DND-41 (cell line): ENCODE measurements at regions not wholly inside any gene's neighbourhood (a gene's known extent, or its start where the extent isn't known, plus 50 kb on each side); places are given as distances from the start of the nearest gene placed in this dataset.

Experiments used
- ATAC-seq: fragments of 200-7000 bp; cut with Tn5 transposase; 3 replicates; pipeline ENCODE4 v1.9.1; 2021; ENCODE audit warnings: low read depth; ENCODE audit not compliant: insufficient read depth
- DNase-seq: peaks from one replicate; pipeline ENCODE4 v3.0.0-alpha.2; 2020
- H2AFZ ChIP-seq: 2 replicates; pipeline ENCODE4 v1.6.0; 2012; ENCODE audit warnings: low read depth, low read length
- H3K27ac ChIP-seq: 2 replicates; pipeline ENCODE4 v1.5.1; 2012; ENCODE audit warnings: low read length, inconsistent platforms
- H3K27me3 ChIP-seq: fragments of 200-600 bp; sonication (generic); 2 replicates; pipeline ENCODE4 v1.6.0; 2012; ENCODE audit warnings: low read length, mild to moderate bottlenecking, inconsistent platforms; ENCODE audit not compliant: insufficient read depth, poor library complexity
- H3K36me3 ChIP-seq: 2 replicates; pipeline ENCODE4 v1.5.1; 2012; ENCODE audit warnings: low read length, inconsistent platforms; ENCODE audit not compliant: insufficient read depth
- H3K4me1 ChIP-seq: 2 replicates; pipeline ENCODE4 v1.5.1; 2012; ENCODE audit warnings: mild to moderate bottlenecking, low read length; ENCODE audit not compliant: insufficient read depth
- H3K4me2 ChIP-seq: 2 replicates; pipeline ENCODE4 v1.6.0; 2012; ENCODE audit warnings: mild to moderate bottlenecking, moderate library complexity, low read length, inconsistent platforms; ENCODE audit not compliant: insufficient read depth
- H3K4me3 ChIP-seq, 2 experiments: fragments of 200-600 bp in 1 of 2; shearing (Covaris generic) in 1 of 2; 2 replicates each; pipeline ENCODE4 v1.5.1; 2012 to 2016; ENCODE audit warnings: inconsistent platforms in 2 of 2, low read length in 2 of 2, mild to moderate bottlenecking in 2 of 2, low read depth in 1 of 2, moderate library complexity in 1 of 2
- H3K79me2 ChIP-seq: 2 replicates; pipeline ENCODE4 v1.6.0; 2012; ENCODE audit warnings: low read length, inconsistent platforms; ENCODE audit not compliant: insufficient read depth
- H3K9ac ChIP-seq: 2 replicates; pipeline ENCODE4 v1.6.0; 2012; ENCODE audit warnings: low read depth, mild to moderate bottlenecking, inconsistent platforms, low read length, moderate library complexity
- H3K9me3 ChIP-seq: 2 replicates; pipeline ENCODE4 v1.5.1; 2012; ENCODE audit warnings: low read length, moderate library complexity, mild to moderate bottlenecking, inconsistent platforms; ENCODE audit not compliant: insufficient read depth, severe bottlenecking
- H4K20me1 ChIP-seq: 2 replicates; pipeline ENCODE4 v1.6.0; 2012; ENCODE audit warnings: low read length; ENCODE audit not compliant: insufficient read depth
- CTCF ChIP-seq: IDR thresholded peaks from 2 replicates; pipeline ENCODE4 v1.5.1; 2012; ENCODE audit warnings: borderline replicate concordance, low read length, moderate library complexity, mild to moderate bottlenecking; ENCODE audit not compliant: poor library complexity, severe bottlenecking; ENCODE audit errors: extremely low read depth
- EZH2 ChIP-seq: IDR thresholded peaks from 3 replicates; pipeline ENCODE4 v1.6.1; 2012; ENCODE audit warnings: borderline replicate concordance, low read depth, mild to moderate bottlenecking, moderate library complexity, low read length, inconsistent platforms; ENCODE audit not compliant: severe bottlenecking

- DNase-seq (no peak), ATAC-seq (no peak)
- H2AFZ ChIP-seq, result no peak overlapping the region
- H3K79me2 ChIP-seq, result no peaks in the 10 kb centered on the region
- H3K4me3 ChIP-seq, result no peak overlapping the region
- H3K9ac ChIP-seq, result no peak overlapping the region
- H3K27me3 ChIP-seq, result no peaks in the 10 kb centered on the region
- no peaks in the 10 kb centered on the region for H4K20me1 ChIP-seq
- H3K4me1 ChIP-seq, result peaks cover 8% of the 10 kb centered on the region
- H3K27ac ChIP-seq, result no peak overlapping the region
- H3K36me3 ChIP-seq, result no peaks in the 10 kb centered on the region
- no peaks in the 10 kb centered on the region for H3K9me3 ChIP-seq
- TF ChIP-seq CTCF, result no peak
- TF ChIP-seq EZH2, result no peak
- H3K4me2 ChIP-seq, result no peak overlapping the region
These were observed 171.4 kb downstream of the IRX5 start for GRCh38 chr16:55102077-55102476.

GRCh38 chr16:55102531-55102930 is 171.9 kb downstream of the IRX5 start:
- Histone ChIP-seq H3K27me3 (no peaks in the 10 kb centered on the region), H2AFZ (no peak overlapping the region), H3K4me2 (no peak overlapping the region), H3K79me2 (no peaks in the 10 kb centered on the region), H3K27ac (no peak overlapping the region), H3K4me3 (no peak overlapping the region), H3K36me3 (no peaks in the 10 kb centered on the region), H3K9ac (no peak overlapping the region), H3K9me3 (no peaks in the 10 kb centered on the region), H3K4me1 (peaks cover 8% of the 10 kb centered on the region), H4K20me1 (no peaks in the 10 kb centered on the region)
- no peak for DNase-seq
- no peak for ATAC-seq
- no peak for TF ChIP-seq CTCF
- no peak for TF ChIP-seq EZH2

GRCh38 chr16:55107851-55108250 is 177.2 kb downstream of the IRX5 start:
- no peak overlapping the region for H3K9ac ChIP-seq
- H3K4me2 ChIP-seq, result no peak overlapping the region
- H2AFZ ChIP-seq, result no peak overlapping the region
- DNase-seq (no peak), ATAC-seq (no peak)
- TF ChIP-seq CTCF (no peak), EZH2 (no peak)
- H3K79me2 ChIP-seq, result no peaks in the 10 kb centered on the region
- no peaks in the 10 kb centered on the region for H3K4me1 ChIP-seq
- no peaks in the 10 kb centered on the region for H3K27me3 ChIP-seq
- no peaks in the 10 kb centered on the region for H3K9me3 ChIP-seq
- H3K27ac ChIP-seq, result no peak overlapping the region
- no peak overlapping the region for H3K4me3 ChIP-seq
- no peaks in the 10 kb centered on the region for H4K20me1 ChIP-seq
- no peaks in the 10 kb centered on the region for H3K36me3 ChIP-seq

- no peak for ATAC-seq
- no peaks in the 10 kb centered on the region for H3K27me3 ChIP-seq
- no peak for DNase-seq
- H3K79me2 ChIP-seq, result no peaks in the 10 kb centered on the region
- no peaks in the 10 kb centered on the region for H3K36me3 ChIP-seq
- no peak overlapping the region for H3K27ac ChIP-seq
- H3K4me3 ChIP-seq, result no peak overlapping the region
- no peak for TF ChIP-seq CTCF
- no peak for TF ChIP-seq EZH2
- no peak overlapping the region for H3K9ac ChIP-seq
- H3K9me3 ChIP-seq, result no peaks in the 10 kb centered on the region
- no peak overlapping the region for H3K4me2 ChIP-seq
- no peaks in the 10 kb centered on the region for H4K20me1 ChIP-seq
- H2AFZ ChIP-seq, result no peak overlapping the region
- H3K4me1 ChIP-seq, result no peaks in the 10 kb centered on the region
These were observed 182.5 kb downstream of the IRX5 start for GRCh38 chr16:55113210-55113609.
